LNCAP (cell line): ENCODE measurements at regions not wholly inside any gene's neighbourhood (a gene's known extent, or its start where the extent isn't known, plus 50 kb on each side); places are given as distances from the start of the nearest gene placed in this dataset.

Experiments used
- CTCF ChIP-seq: fragments of 450-650 bp; IDR thresholded peaks from 2 replicates; pipeline ENCODE4 v1.5.1; 2017; ENCODE audit warnings: mild to moderate bottlenecking

- TF ChIP-seq CTCF, result no peak
Observed at GRCh38 chr20:52515877-52516276, 324.3 kb upstream of the ZFP64 start.

DNA sequence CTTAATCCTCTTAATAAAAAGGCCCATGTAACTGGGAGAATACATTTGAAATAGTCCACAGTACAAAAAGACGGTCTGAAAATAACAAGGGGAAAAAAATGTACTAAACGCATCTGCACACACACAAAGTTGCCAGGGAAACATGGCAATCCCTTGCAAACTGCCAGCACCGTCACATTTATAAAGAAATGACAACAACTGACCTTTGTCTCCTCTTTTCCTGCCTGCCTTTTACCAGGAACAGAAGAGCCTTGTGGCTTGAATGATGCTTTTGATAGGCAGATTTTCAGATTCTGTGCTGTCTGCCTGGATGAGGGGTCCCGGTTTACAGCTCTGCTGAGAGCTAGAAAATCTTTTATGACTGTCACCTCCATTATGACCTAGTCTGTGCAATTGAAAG is 308.6 kb upstream of the ZFP64 start:
- no peak for TF ChIP-seq CTCF

DNA sequence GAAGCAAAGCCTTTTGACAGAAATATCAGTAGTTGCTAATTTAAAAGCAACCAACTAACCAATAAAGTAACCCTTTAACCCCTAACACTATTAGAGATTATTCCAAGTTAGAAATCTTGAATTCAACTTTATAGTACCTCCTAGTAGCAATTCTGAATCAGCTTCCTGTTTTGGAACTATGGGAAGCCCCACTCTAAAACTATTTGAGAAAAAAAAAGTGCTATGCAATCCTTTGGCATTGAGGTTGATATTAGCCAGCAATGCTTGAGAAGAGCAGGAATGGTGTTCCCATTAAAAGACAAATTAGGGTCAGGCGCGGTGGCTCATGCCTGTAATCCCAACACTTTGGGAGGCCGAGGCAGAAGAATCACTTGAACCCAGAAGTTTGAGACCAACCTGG is 306.2 kb upstream of the ZFP64 start:
- no peak for TF ChIP-seq CTCF

GRCh38 chr20:52496191-52496590 is 304.6 kb upstream of the ZFP64 start:
- TF ChIP-seq CTCF, result no peak

- no peak for TF ChIP-seq CTCF
Observed at GRCh38 chr20:52494244-52494643, 302.7 kb upstream of the ZFP64 start.

DNA sequence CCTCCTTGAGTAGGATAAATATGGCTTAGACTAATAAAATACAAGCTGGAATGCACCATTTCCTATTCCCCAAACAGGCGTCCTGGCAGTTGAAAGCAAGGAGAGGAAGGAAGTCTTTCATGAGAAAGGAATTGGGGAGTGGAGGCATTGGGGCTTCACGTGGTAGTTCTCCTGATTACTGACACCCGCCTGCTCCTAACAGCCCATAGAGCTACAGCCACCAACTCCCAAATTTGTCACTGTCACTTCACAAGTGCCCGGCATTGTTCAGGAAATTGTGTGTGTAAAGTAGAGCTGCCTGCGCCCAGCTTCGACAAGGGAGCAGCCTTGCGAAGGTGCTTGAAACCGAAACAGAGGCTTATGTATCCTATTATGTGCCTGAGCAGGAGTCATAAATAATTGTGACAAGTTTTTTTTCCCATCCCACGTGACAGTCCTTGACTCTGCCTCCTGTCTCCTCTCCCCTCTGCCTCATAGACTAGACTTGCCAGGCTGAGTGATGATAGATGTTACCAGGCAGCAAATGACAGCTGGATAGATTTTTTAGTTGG is 301.7 kb upstream of the ZFP64 start:
- no peak for TF ChIP-seq CTCF

- TF ChIP-seq CTCF, result no peak
Observed at GRCh38 chr20:52490711-52491430, 299.3 kb upstream of the ZFP64 start.
